NCI-H146 (cell line): ENCODE measurements at regions not wholly inside any gene's neighbourhood (a gene's known extent, or its start where the extent isn't known, plus 50 kb on each side); places are given as distances from the start of the nearest gene placed in this dataset.
"Not testable (repeated sequence)": the region's sequence is repeated elsewhere in the genome, so short reads cannot be mapped to it uniquely, and the experiment has no call there.

Source experiments
- DNase-seq: peaks from one replicate; lab custom pipeline; 2025; lab: John Stamatoyannopoulos, UW

GRCh38 chr12:30578426-30578825 is 117.2 kb downstream of the IPO8 start:
- DNase-seq: no peak

GRCh38 chr12:30573145-30573544 is 122.5 kb downstream of the IPO8 start:
- no peak for DNase-seq

- no peak for DNase-seq
Measured at GRCh38 chr12:30570211-30570890, 125.3 kb downstream of the IPO8 start.

- no peak for DNase-seq
Measured at GRCh38 chr12:30569426-30569825, 126.2 kb downstream of the IPO8 start.

- DNase-seq: no peak
Measured at GRCh38 chr12:30568453-30568852, 127.2 kb downstream of the IPO8 start.

GRCh38 chr12:30567082-30567481 is 128.6 kb downstream of the IPO8 start:
- DNase-seq: no peak

- DNase-seq: no peak
Measured at GRCh38 chr12:30564394-30564793, 131.3 kb downstream of the IPO8 start.

GRCh38 chr12:30548203-30548602 is 147.5 kb downstream of the IPO8 start:
- DNase-seq: no peak

- DNase-seq: no peak
Measured at GRCh38 chr12:30546121-30546520, 149.5 kb downstream of the IPO8 start.

GRCh38 chr12:30544704-30545103 is 151.0 kb downstream of the IPO8 start:
- not testable (repeated sequence) for DNase-seq

GRCh38 chr12:30537228-30537627 is 158.4 kb downstream of the IPO8 start:
- no peak for DNase-seq

- no peak for DNase-seq
Measured at GRCh38 chr12:30533558-30534265, 162.0 kb downstream of the IPO8 start.

- no peak for DNase-seq
Measured at GRCh38 chr12:30531731-30532678, 163.7 kb downstream of the IPO8 start.

- no peak for DNase-seq
Measured at GRCh38 chr12:30529489-30530269, 166.0 kb downstream of the IPO8 start.

GRCh38 chr12:30525171-30525570 is 170.5 kb downstream of the IPO8 start:
- no peak for DNase-seq

GRCh38 chr12:30520285-30520684 is 175.4 kb downstream of the IPO8 start:
- not testable (repeated sequence) for DNase-seq

- no peak for DNase-seq
Measured at GRCh38 chr12:30519535-30519934, 176.1 kb downstream of the IPO8 start.

GRCh38 chr12:30517320-30517719 is 178.3 kb downstream of the IPO8 start:
- DNase-seq: no peak

GRCh38 chr12:30515351-30515750 is 180.3 kb downstream of the IPO8 start:
- no peak for DNase-seq

- no peak for DNase-seq
Measured at GRCh38 chr12:30514666-30515065, 181.0 kb downstream of the IPO8 start.

- no peak for DNase-seq
Measured at GRCh38 chr12:30508205-30508967, 187.3 kb downstream of the IPO8 start.
